ENCODE measurements at regions not wholly inside any gene's neighbourhood (a gene's known extent, or its start where the extent isn't known, plus 50 kb on each side); places are given as distances from the start of the nearest gene placed in this dataset.

- TF ChIP-seq ESRRA (IDR thresholded peaks at IDR 0.05; ENCODE audit: borderline replicate concordance, low read length) (no peak), HEYL (CRISPR knock-in tag; IDR thresholded peaks at IDR 0.05) (no peak), REST (IDR thresholded peaks at IDR 0.05) (no peak), POLR2AphosphoS2 (conservative IDR thresholded peaks at IDR 0.05; ENCODE audit: low read length) (no peak), HOXB5 (CRISPR knock-in tag; IDR thresholded peaks at IDR 0.05) (no peak), POLR2A (IDR thresholded peaks at IDR 0.05; ENCODE audit: low read length) (no peak), EP300 (IDR thresholded peaks at IDR 0.05) (no peak), RAD21 (conservative IDR thresholded peaks at IDR 0.05 in 1 of 2, IDR thresholded peaks at IDR 0.05 in 1 of 2) (no peak)
- TF ChIP-seq, protein P1, sequence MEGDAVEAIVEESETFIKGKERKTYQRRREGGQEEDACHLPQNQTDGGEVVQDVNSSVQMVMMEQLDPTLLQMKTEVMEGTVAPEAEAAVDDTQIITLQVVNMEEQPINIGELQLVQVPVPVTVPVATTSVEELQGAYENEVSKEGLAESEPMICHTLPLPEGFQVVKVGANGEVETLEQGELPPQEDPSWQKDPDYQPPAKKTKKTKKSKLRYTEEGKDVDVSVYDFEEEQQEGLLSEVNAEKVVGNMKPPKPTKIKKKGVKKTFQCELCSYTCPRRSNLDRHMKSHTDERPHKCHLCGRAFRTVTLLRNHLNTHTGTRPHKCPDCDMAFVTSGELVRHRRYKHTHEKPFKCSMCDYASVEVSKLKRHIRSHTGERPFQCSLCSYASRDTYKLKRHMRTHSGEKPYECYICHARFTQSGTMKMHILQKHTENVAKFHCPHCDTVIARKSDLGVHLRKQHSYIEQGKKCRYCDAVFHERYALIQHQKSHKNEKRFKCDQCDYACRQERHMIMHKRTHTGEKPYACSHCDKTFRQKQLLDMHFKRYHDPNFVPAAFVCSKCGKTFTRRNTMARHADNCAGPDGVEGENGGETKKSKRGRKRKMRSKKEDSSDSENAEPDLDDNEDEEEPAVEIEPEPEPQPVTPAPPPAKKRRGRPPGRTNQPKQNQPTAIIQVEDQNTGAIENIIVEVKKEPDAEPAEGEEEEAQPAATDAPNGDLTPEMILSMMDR (IDR thresholded peaks at IDR 0.05) = no peak
- TF ChIP-seq, protein P2, sequence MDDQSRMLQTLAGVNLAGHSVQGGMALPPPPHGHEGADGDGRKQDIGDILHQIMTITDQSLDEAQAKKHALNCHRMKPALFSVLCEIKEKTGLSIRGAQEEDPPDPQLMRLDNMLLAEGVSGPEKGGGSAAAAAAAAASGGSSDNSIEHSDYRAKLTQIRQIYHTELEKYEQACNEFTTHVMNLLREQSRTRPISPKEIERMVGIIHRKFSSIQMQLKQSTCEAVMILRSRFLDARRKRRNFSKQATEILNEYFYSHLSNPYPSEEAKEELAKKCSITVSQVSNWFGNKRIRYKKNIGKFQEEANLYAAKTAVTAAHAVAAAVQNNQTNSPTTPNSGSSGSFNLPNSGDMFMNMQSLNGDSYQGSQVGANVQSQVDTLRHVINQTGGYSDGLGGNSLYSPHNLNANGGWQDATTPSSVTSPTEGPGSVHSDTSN (IDR thresholded peaks at IDR 0.05) = no peak
These were observed 216.8 kb upstream of the DTNBP1 start for GRCh38 chr6:15879371-15880261.

Data from A549 (cell line).